Neural cell (in vitro differentiated cells): ENCODE measurements at regions not wholly inside any gene's neighbourhood (a gene's known extent, or its start where the extent isn't known, plus 50 kb on each side); places are given as distances from the start of the nearest gene placed in this dataset.

Experiments used
- CTCF ChIP-seq: fragments of 450-650 bp; IDR thresholded peaks from 2 replicates; pipeline ENCODE4 v1.5.1; 2014; ENCODE audit warnings: antibody characterized with exemption, mild to moderate bottlenecking, moderate library complexity; ENCODE audit not compliant: poor library complexity, severe bottlenecking
- EP300 ChIP-seq: fragments of 450-650 bp; conservative IDR thresholded peaks from 2 replicates; pipeline ENCODE4 v1.6.1; 2014; ENCODE audit warnings: antibody characterized with exemption, mild to moderate bottlenecking, moderate library complexity; ENCODE audit not compliant: poor library complexity, severe bottlenecking
- EZH2 ChIP-seq: fragments of 200-600, 300-800 bp; shearing (Covaris generic), sonication (generic); IDR thresholded peaks from 2 replicates; pipeline ENCODE4 v1.6.1; 2014; ENCODE audit warnings: antibody characterized with exemption, low read length, borderline replicate concordance, mild to moderate bottlenecking; ENCODE audit not compliant: insufficient read depth, poor library complexity, severe bottlenecking
- MXI1 ChIP-seq: fragments of 450-650 bp; conservative IDR thresholded peaks from 2 replicates; pipeline ENCODE4 v1.6.1; 2014; ENCODE audit warnings: antibody characterized with exemption, mild to moderate bottlenecking; ENCODE audit not compliant: poor library complexity, severe bottlenecking
- POLR2AphosphoS5 ChIP-seq: IDR thresholded peaks from 2 replicates; pipeline ENCODE4 v1.6.1; 2012
- RAD21 ChIP-seq: fragments of 450-650 bp; conservative IDR thresholded peaks from 2 replicates; pipeline ENCODE4 v1.6.1; 2014; ENCODE audit warnings: antibody characterized with exemption, mild to moderate bottlenecking, moderate library complexity
- REST ChIP-seq: IDR thresholded peaks from 2 replicates; pipeline ENCODE4 v1.6.1; 2012; ENCODE audit warnings: borderline replicate concordance
- SMC3 ChIP-seq: fragments of 450-650 bp; conservative IDR thresholded peaks from 2 replicates; pipeline ENCODE4 v1.6.1; 2014; ENCODE audit warnings: antibody characterized with exemption, mild to moderate bottlenecking, moderate library complexity; ENCODE audit not compliant: poor library complexity
- TAF1 ChIP-seq: IDR thresholded peaks from 2 replicates; pipeline ENCODE4 v1.6.1; 2012; ENCODE audit warnings: low read depth

GRCh38 chrX:139382529-139382928 lies 148.0 kb upstream of the F9 start:
- TF ChIP-seq CTCF (no peak), EZH2 (no peak), POLR2AphosphoS5 (no peak), RAD21 (no peak), SMC3 (no peak), REST (no peak), TAF1 (no peak), EP300 (no peak), MXI1 (no peak)
